ENCODE measurements at regions not wholly inside any gene's neighbourhood (a gene's known extent, or its start where the extent isn't known, plus 50 kb on each side); places are given as distances from the start of the nearest gene placed in this dataset.

- TF ChIP-seq ARNTL (CRISPR knock-in tag; IDR thresholded peaks at IDR 0.05; ENCODE audit: borderline replicate concordance, low read depth) = no peak
- no peak for TF ChIP-seq RARB (CRISPR knock-in tag; IDR thresholded peaks at IDR 0.05)
- TF ChIP-seq ZNF565 (CRISPR knock-in tag; conservative IDR thresholded peaks at IDR 0.05; ENCODE audit: low read depth) = no peak
- no peak for TF ChIP-seq ZFP30 (CRISPR knock-in tag; IDR thresholded peaks at IDR 0.05)
- no peak for TF ChIP-seq PATZ1 (CRISPR knock-in tag; IDR thresholded peaks at IDR 0.05; ENCODE audit: borderline replicate concordance)
- no peak for TF ChIP-seq ZNF8 (CRISPR knock-in tag; IDR thresholded peaks at IDR 0.05)
- TF ChIP-seq CSRNP3 (CRISPR knock-in tag; IDR thresholded peaks at IDR 0.05) = no peak
Observed at GRCh38 chr5:1652873-1653697, 129.3 kb upstream of the LPCAT1 start.
